Right lobe of liver (tissue), 4 donors: ENCODE measurements at regions not wholly inside any gene's neighbourhood (a gene's known extent, or its start where the extent isn't known, plus 50 kb on each side); places are given as distances from the start of the nearest gene placed in this dataset.

Experiments
- POLR2A ChIP-seq: fragments of 450-650 bp; IDR thresholded peaks from one replicate; pipeline ENCODE4 v1.6.1; 2017; ENCODE audit warnings: antibody characterized with exemption, mild to moderate bottlenecking
- TF ChIP-seq, protein P1 (sequence below), 4 donors: fragments of 200-600 bp in 3 of 4; fragments of 450-650 bp in 1 of 4; IDR thresholded peaks; one replicate each; pipeline versions ENCODE4 v1.5.1 to v1.8.0; 2016 to 2022; ENCODE audit warnings: antibody characterized with exemption in 4 of 4, mild to moderate bottlenecking in 2 of 4
- donor health status: DM: no; HTN: no; CAD: no.
- donor health status: DM: no; HTN: no; CAD: no.
- donor health status: DM: no; HTN: yes; CAD: no.

DNA sequence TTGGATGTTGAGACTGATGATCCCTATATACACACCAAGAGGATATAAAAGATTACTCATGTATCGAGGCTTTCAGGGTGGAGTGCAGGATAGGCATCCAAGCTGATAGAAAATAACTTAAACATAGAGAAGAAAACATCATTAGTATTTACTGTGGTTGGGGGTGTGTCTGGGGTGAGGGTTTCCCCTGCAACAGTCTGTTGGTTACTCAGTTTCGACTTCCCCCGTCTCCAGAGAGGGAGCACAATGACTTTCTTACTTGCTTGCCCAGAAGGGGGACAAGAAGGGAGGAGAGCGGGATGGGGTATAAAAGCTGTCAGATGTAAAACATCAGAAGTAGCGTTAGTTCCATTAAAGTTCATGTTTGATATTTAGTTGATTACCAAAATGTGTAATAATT, 717.4 kb upstream of the ZP4 start:
- TF ChIP-seq, protein P1, sequence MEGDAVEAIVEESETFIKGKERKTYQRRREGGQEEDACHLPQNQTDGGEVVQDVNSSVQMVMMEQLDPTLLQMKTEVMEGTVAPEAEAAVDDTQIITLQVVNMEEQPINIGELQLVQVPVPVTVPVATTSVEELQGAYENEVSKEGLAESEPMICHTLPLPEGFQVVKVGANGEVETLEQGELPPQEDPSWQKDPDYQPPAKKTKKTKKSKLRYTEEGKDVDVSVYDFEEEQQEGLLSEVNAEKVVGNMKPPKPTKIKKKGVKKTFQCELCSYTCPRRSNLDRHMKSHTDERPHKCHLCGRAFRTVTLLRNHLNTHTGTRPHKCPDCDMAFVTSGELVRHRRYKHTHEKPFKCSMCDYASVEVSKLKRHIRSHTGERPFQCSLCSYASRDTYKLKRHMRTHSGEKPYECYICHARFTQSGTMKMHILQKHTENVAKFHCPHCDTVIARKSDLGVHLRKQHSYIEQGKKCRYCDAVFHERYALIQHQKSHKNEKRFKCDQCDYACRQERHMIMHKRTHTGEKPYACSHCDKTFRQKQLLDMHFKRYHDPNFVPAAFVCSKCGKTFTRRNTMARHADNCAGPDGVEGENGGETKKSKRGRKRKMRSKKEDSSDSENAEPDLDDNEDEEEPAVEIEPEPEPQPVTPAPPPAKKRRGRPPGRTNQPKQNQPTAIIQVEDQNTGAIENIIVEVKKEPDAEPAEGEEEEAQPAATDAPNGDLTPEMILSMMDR (IDR thresholded peaks at IDR 0.05): no peak
- TF ChIP-seq POLR2A: no peak
